AG10803 (cell line): ENCODE measurements at regions not wholly inside any gene's neighbourhood (a gene's known extent, or its start where the extent isn't known, plus 50 kb on each side); places are given as distances from the start of the nearest gene placed in this dataset.

ENCODE experiments used
- DNase-seq: peaks from one replicate; pipeline ENCODE4 v3.0.0; 2010; ENCODE audit warnings: low read depth
- H3K4me3 ChIP-seq: 2 replicates; pipeline ENCODE4 v1.5.1; 2011; ENCODE audit warnings: mild to moderate bottlenecking, low read length, control low read depth
- TF ChIP-seq, protein P1 (sequence below): conservative IDR thresholded peaks from 2 replicates; pipeline ENCODE4 v1.5.1; 2011; ENCODE audit warnings: mild to moderate bottlenecking, low read length, control low read depth, inconsistent platforms

DNA sequence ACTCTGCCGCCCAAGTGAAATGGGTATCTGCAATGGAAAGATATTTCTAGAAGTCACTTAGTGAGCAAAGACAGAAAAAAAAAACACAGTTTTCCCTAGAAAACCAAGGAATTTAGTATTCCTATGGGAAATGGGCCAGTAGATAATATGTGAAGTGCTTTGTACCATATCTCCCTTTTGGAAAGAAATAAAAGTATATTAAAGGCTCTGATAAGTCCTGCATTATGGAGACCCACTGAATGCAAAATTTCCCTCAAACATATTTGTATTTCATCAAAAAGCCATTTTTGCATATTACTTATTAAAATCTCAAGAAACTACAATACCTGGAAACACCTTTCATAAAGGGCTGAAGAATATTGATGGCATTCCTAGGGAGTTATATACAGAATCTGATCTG, 51.6 kb upstream of the DYNLRB2 start:
- TF ChIP-seq, protein P1, sequence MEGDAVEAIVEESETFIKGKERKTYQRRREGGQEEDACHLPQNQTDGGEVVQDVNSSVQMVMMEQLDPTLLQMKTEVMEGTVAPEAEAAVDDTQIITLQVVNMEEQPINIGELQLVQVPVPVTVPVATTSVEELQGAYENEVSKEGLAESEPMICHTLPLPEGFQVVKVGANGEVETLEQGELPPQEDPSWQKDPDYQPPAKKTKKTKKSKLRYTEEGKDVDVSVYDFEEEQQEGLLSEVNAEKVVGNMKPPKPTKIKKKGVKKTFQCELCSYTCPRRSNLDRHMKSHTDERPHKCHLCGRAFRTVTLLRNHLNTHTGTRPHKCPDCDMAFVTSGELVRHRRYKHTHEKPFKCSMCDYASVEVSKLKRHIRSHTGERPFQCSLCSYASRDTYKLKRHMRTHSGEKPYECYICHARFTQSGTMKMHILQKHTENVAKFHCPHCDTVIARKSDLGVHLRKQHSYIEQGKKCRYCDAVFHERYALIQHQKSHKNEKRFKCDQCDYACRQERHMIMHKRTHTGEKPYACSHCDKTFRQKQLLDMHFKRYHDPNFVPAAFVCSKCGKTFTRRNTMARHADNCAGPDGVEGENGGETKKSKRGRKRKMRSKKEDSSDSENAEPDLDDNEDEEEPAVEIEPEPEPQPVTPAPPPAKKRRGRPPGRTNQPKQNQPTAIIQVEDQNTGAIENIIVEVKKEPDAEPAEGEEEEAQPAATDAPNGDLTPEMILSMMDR = no peak
- no peak for DNase-seq
- H3K4me3 ChIP-seq = no peak overlapping the region

DNA sequence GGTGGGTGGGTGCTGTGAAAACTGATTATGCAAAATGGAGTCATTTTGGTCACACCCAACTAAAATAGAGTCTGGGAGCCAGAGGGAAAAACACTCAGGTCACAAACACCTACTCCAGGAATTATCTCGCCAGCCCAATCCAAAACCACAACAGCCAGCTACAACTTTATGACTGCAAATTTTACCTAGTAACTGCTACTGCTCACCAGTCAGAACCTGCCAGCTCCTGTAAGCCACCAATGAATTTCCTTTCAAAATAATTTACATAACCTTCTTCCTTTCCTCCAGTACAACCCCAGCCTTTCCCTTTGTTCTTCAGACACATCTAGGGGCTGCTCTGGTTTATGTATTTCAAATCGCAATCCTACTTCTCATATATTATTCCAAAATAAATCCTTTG, 52.6 kb upstream of the DYNLRB2 start:
- no peak overlapping the region for H3K4me3 ChIP-seq
- TF ChIP-seq, protein P1 = no peak
- no peak for DNase-seq

DNA sequence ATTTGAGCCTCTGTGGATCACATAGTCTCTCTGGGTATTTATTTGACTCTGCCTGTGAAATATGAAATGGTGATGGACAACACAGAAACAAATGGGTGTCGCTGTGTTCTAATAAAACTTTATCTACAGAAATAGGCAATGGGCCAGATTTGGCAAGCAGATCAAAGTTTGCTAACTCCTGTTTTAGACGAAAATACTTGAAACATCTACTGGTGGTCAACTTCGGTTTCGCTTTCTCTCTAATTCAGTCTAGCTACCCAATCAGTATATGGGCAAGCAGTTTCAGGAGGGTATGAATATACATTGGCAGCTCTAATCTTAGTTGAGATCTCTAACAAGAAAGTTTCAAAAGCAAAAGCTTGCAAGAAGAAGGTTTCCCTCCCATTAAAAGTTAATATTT, 60.1 kb upstream of the DYNLRB2 start:
- H3K4me3 ChIP-seq = no peak overlapping the region
- TF ChIP-seq, protein P1 = no peak
- no peak for DNase-seq

DNA sequence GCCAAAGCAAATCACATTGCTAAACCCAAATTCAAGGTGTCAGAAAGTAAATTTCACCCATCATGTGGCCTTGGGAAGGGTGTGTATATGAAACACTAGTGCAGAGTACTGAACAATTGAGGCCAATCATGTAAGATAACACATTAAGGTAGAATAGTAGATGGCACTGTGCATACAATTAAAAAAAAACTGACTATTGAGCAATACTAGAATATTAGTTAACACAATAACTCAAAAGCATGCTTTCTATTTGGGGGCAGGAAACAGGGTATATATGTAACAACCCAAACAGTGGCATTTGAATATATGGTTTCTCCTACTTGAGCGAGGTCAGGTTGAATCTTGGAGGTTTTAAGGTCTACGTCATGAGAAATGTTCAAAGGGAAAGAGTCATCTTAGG, 63.0 kb upstream of the DYNLRB2 start:
- TF ChIP-seq, protein P1 = no peak
- H3K4me3 ChIP-seq = no peak overlapping the region
- DNase-seq = no peak

DNA sequence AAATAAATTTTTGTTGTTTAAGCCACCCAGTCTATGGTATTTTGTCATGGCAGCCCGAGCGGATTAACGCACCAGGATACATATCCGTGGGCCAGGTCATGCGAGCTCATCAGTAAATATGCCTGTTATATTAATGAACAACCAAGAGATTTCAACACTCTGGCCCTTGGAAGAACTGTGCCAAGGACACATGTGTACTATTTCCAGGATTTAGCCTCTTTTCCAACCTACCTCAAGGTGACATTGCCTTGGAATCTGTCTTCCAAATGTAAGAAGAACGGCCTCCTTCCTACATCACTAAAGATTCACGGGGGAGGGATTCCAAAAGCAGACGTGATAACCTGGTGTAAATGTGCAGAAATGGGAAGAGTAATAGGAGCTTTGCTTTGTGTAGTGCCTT, 72.8 kb upstream of the DYNLRB2 start:
- TF ChIP-seq, protein P1 = no peak
- no peak for DNase-seq

DNA sequence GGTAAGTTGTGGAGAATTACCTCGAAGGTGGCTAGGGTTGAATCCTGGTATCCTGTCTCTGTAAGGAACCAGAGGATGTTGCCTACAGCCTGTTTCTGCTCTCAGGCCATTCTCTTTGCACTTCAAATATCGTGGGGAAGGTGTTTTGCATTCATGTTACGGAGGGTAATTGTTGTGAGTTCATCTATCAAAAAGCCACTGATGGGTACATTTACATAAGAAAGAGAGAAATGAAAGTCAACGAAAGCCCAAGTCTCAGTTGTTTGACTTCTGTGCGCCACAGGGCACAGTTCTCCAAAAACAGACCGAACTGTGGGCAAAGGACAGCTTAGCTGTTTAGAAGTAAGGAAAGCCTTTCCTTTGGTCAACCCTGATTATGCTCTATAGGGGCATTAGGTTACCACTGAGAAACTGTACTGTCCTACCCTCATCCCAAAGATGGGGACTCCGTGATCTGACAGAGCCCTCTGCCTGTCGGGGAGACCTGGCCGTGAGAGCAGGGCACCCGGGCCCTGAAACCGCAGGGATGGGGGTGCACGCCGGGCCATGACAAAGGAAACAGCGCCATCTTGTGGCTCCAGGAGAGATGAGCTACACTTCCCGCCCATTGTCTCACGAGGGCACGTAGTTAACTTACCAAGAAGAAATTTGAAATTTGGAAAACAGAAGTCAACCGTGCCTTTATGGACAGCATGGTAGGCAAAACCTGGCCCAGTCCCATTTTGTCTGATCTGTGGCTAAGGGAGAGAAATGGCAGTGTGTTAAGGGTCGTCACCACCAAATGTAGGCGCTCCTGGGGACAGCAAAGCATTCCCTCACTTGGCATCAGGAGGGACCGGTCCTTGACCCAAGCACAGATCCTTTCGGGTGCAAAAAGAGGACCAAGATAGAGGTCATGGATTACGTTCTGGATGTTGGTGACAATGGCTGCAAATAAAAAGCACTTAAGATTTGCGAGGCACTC, 74.5 kb upstream of the DYNLRB2 start:
- TF ChIP-seq, protein P1 = peak; percentile 82
- peak; percentile 46 for DNase-seq
- H3K4me3 ChIP-seq = no peak overlapping the region

More for the DNA sequence above, 72.8 kb upstream of the DYNLRB2 start:
- H3K4me3 ChIP-seq = no peak overlapping the region

DNA sequence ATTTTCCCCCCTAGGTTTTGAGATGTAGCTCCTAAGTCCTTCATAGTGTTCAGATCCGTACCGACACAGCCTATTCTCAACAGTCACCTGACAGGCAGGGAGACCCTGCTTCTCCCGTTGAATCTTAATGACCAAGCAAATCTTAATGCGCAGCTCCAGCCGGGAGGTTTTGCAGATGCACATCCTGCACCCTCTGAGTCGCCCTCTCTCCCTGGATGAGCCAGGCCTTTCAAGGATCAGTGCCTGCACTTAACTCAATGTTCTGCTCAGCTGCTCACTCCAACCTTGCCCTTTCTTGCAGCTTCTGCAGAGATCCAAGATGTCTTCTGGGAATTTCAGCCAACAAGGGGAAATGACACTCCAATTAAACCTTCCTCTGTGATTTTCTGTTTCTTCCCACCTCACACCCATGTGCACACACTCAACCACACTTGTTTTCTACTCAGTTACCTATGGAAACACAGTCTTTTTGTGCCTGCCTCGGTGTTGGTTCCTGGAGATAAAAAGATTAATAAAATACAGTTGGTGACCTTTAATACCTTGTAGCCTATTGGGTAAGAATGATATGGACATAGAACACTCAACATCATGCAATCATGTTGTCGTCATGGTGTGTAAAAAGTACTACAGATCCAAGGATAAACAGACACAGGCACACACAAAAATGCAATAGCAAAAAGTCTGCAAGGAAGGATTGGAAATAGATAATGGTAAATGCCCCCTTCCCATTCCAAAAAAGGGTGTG, 76.9 kb upstream of the DYNLRB2 start:
- TF ChIP-seq, protein P1 = no peak
- no peak for DNase-seq
- no peak overlapping the region for H3K4me3 ChIP-seq
